ENCODE measurements at regions not wholly inside any gene's neighbourhood (a gene's known extent, or its start where the extent isn't known, plus 50 kb on each side); places are given as distances from the start of the nearest gene placed in this dataset.

DNA sequence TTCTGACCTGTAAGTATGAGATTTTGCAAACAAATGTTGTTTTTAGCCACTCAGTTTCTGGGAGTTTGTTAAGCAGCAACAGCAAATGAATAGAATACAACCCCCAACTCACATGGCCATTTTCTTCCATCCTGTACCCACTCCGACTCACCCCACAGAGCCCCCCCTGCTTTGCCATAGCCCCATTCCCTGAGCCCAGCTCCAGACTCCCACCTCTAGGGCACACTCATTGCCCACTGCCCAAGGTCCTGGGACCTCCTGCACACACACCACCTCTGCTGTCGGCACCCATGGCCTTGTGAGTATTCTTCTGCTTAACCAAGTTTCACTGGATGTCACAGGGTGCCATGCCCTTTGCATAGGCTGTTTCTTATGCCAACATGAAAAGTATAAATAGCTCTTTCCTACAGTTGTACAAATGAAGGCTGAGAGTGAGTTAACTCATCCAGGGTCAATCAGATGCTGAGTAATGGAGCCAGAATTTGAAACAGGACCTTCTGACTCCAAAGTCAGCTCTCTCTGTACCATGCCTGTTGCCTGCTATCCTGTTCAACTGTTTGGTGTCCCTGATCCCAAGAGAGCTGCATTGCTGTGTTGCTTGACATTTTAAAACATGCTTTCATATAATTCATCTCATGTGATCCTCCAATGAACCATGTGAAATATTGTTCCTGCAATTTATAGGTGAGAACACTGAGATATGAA, 367.8 kb upstream of the ZMIZ1 start:
- DNase-seq, result no peak
- in situ Hi-C loops (cut with HindIII; ENCODE audit: low pct_ligation_motif_present, low pct_unique_long_range_greater_than_20kb, low sequenced_read_pairs), result no loop called here

GRCh38 chr10:78702186-78702585, 366.6 kb upstream of the ZMIZ1 start:
- DNase-seq, result no peak
- in situ Hi-C loops (cut with HindIII; ENCODE audit: low pct_ligation_motif_present, low pct_unique_long_range_greater_than_20kb, low sequenced_read_pairs), result no loop called here

DNA sequence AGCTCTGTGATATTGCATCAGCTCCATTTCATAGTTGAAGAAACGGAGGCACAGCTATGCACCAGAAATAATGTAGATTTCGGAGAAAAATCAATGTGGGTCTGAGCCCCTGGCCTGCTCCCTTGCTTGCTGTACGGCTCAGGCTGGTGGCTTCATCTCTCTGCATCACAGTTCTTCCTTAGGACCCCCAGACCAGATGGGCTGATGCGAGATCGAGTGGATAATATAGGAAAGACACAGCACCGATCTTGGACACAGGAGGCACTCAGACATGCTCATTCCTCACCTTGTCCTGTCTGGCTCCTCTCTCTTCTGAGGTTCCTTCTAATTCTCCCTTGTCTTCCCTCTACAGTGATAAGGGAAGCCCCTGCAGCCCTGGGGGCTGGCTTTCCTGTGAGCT, 365.9 kb upstream of the ZMIZ1 start:
- DNase-seq, result no peak
- in situ Hi-C loops (cut with HindIII; ENCODE audit: low pct_ligation_motif_present, low pct_unique_long_range_greater_than_20kb, low sequenced_read_pairs), result no loop called here

- in situ Hi-C loops (cut with HindIII; ENCODE audit: low pct_ligation_motif_present, low pct_unique_long_range_greater_than_20kb, low sequenced_read_pairs), result no loop called here
Measured at GRCh38 chr10:78703593-78703992, 365.2 kb upstream of the ZMIZ1 start.

GRCh38 chr10:78706256-78706655, 362.5 kb upstream of the ZMIZ1 start:
- in situ Hi-C loops (cut with HindIII; ENCODE audit: low pct_ligation_motif_present, low pct_unique_long_range_greater_than_20kb, low sequenced_read_pairs), result no loop called here
- no peak for DNase-seq

More at GRCh38 chr10:78703593-78703992, 365.2 kb upstream of the ZMIZ1 start:
- no peak for DNase-seq

- DNase-seq, result no peak
- in situ Hi-C loops (cut with HindIII; ENCODE audit: low pct_ligation_motif_present, low pct_unique_long_range_greater_than_20kb, low sequenced_read_pairs), result no loop called here
Measured at GRCh38 chr10:78706726-78707540, 361.8 kb upstream of the ZMIZ1 start.

GRCh38 chr10:78707745-78708144, 361.0 kb upstream of the ZMIZ1 start:
- no peak for DNase-seq
- in situ Hi-C loops (cut with HindIII; ENCODE audit: low pct_ligation_motif_present, low pct_unique_long_range_greater_than_20kb, low sequenced_read_pairs), result no loop called here

DNA sequence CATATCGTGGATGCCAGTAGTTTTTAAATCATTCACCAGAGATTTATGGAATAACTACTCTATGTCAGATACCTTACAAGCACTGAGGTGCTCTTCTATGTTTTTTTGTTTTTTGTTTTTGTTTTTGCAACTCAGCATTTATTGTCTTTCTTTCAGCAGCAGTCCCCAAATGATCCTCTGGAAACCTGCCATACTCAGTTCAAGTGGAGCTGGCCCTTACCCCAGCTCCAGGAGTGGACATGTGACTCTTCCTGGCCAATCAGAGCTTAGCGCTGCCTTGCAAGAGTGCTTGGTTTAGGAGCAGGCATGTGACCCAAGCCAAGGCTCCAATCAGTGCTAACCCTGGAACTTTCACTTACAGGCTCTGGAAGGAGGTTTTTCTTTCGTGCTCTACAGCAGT, 356.6 kb upstream of the ZMIZ1 start:
- in situ Hi-C loops (cut with HindIII; ENCODE audit: low pct_ligation_motif_present, low pct_unique_long_range_greater_than_20kb, low sequenced_read_pairs), result no loop called here
- no peak for DNase-seq

- DNase-seq, result no peak
- in situ Hi-C loops (cut with HindIII; ENCODE audit: low pct_ligation_motif_present, low pct_unique_long_range_greater_than_20kb, low sequenced_read_pairs), result no loop called here
Measured at GRCh38 chr10:78713659-78714058, 355.1 kb upstream of the ZMIZ1 start.

DNA sequence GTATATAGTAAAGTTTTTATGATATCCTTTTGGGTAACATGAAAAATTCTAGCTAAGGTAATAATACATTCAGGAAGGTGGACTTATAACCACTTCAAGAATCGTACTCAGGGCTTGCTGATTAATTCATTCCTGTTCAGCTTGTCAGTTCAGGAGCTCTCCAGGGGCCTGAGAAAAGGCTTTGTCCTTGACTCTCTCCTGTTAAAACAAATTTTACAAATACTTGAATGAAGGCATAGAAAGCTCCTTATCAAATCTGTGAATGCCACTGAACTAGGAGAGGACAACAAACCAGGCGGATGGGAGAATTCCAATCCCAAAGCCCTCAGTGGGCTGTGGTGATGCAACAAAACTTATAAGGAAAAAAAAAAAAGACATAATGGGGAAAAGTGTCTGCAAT, 354.5 kb upstream of the ZMIZ1 start:
- in situ Hi-C loops (cut with HindIII; ENCODE audit: low pct_ligation_motif_present, low pct_unique_long_range_greater_than_20kb, low sequenced_read_pairs), result no loop called here
- no peak for DNase-seq

DNA sequence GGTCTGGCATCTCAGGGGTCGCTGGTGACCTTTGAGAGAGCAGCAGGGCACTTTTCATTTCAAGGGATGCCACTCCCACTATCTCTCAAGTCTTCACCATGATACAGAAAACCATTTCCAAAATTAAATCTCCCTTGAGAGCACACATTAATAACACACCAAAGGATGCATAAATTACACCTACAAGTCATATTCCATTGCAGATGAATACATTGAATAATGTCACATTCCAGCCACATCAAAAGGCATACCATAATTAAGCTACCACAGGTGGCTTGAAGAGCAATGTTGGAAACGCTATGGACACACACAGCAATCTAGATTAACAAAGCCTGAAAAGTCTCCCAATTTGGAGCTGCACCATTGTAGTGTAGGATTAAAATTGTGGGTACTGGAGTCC, 353.3 kb upstream of the ZMIZ1 start:
- no peak for DNase-seq
- in situ Hi-C loops (cut with HindIII; ENCODE audit: low pct_ligation_motif_present, low pct_unique_long_range_greater_than_20kb, low sequenced_read_pairs), result no loop called here

DNA sequence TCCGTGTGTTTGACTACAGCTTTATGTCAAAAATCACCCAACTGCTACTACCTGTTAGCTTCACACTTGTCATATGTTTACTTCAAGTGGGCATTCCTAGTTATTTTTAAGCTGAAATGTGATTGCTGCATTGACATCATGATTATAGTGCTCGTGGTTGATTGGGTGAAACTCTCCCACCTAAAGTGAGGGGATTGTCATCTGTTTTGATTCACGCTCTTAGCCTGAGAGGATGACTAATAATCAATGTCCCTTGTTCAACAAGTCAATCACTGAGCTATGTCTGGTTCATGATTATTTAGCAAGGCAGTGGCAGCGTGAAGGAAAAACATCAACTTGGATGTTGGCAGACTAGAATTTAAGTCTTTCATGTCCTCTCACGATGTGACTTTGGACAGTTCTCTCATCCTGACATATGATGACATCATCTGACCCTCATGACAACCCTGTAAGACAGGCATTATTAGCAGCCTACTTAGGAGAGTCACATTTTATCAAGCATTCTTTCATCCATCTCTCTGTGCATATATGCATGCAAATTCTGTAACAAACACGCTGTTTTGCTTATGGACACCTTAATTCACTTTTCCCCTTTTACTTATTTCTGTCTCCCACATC, 352.6 kb upstream of the ZMIZ1 start:
- in situ Hi-C loops (cut with HindIII; ENCODE audit: low pct_ligation_motif_present, low pct_unique_long_range_greater_than_20kb, low sequenced_read_pairs), result no loop called here
- no peak for DNase-seq

DNA sequence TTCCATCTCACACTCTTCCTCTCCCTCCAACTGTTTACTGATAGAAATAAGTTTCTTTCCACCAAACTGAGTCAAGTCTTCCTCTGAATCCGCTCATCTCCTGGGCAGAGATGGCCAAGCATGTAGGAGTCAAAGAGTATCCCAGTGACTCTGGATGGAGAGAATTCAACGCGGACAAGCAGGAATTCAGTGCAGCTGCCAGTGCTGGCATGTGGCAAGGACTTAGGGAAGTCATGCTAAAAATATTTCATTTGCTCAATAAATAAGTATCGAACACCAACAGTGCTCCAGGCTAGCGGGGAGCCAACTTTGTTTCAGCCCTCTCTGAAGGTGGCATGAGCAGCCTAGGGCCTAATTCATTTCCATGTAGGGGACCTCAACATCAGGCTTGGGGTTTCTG, 351.6 kb upstream of the ZMIZ1 start:
- in situ Hi-C loops (cut with HindIII; ENCODE audit: low pct_ligation_motif_present, low pct_unique_long_range_greater_than_20kb, low sequenced_read_pairs), result no loop called here
- no peak for DNase-seq

- DNase-seq, result no peak
Measured at GRCh38 chr10:78718032-78718572, 350.7 kb upstream of the ZMIZ1 start.

DNA sequence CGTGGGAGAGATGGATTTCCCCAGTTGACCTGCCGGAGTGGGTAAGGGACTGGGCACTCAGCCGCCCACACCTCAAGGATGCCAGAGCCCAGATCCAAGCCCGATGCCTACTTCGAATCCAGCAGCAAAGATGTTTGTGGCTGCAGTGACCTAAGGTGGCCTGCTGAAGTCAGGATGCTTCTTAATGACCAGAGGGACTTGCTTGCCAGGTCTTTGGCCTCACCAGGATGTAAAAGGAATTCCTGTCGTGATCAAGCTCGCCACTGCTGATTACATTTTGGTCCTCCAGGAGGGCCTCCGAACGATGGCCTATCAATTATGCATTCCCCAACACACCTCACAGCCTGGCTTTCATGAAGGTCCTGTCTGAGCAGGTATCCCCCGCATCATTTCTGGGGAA, 349.5 kb upstream of the ZMIZ1 start:
- in situ Hi-C loops (cut with HindIII; ENCODE audit: low pct_ligation_motif_present, low pct_unique_long_range_greater_than_20kb, low sequenced_read_pairs), result no loop called here
- DNase-seq, result no peak

More at GRCh38 chr10:78718032-78718572, 350.7 kb upstream of the ZMIZ1 start:
- in situ Hi-C loops (cut with HindIII; ENCODE audit: low pct_ligation_motif_present, low pct_unique_long_range_greater_than_20kb, low sequenced_read_pairs), result no loop called here

GRCh38 chr10:78720091-78720490, 348.7 kb upstream of the ZMIZ1 start:
- DNase-seq, result no peak
- in situ Hi-C loops (cut with HindIII; ENCODE audit: low pct_ligation_motif_present, low pct_unique_long_range_greater_than_20kb, low sequenced_read_pairs), result no loop called here

GRCh38 chr10:78721231-78721630, 347.5 kb upstream of the ZMIZ1 start:
- in situ Hi-C loops (cut with HindIII; ENCODE audit: low pct_ligation_motif_present, low pct_unique_long_range_greater_than_20kb, low sequenced_read_pairs), result no loop called here
- no peak for DNase-seq

- no peak for DNase-seq
- in situ Hi-C loops (cut with HindIII; ENCODE audit: low pct_ligation_motif_present, low pct_unique_long_range_greater_than_20kb, low sequenced_read_pairs), result no loop called here
Measured at GRCh38 chr10:78724846-78725245, 343.9 kb upstream of the ZMIZ1 start.

- in situ Hi-C loops (cut with HindIII; ENCODE audit: low pct_ligation_motif_present, low pct_unique_long_range_greater_than_20kb, low sequenced_read_pairs), result no loop called here
- no peak for DNase-seq
Measured at GRCh38 chr10:78726171-78726570, 342.6 kb upstream of the ZMIZ1 start.
